Left forelimb (tissue), 1 donor: ENCODE measurements at regions not wholly inside any gene's neighbourhood (a gene's known extent, or its start where the extent isn't known, plus 50 kb on each side); places are given as distances from the start of the nearest gene placed in this dataset.

Experiments used
- DNase-seq: peaks from one replicate; pipeline ENCODE4 v3.0.0-alpha.2; 2018; ENCODE audit warnings: low spot score

DNA sequence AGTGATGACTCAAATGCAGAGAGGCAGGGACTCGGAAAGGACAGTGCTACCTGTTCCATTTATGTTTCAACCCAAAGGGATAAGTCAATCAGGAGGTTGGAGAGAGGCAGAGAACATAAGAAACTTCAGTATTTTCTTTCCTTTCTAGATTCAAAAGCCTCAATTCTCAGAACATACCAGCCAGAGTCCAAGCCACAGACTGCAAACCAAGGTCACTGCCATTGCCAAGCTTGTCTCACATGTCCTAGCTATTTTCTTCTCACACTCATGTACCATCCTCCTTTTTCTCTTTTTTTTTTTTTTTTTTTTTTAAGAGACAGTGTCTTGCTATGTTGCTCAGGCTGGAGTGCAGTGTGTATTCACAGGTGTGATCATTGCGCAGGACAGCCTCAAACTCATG lies 111.7 kb upstream of the AKIP1 start:
- DNase-seq = no peak

- no peak for DNase-seq
Measured at GRCh38 chr11:8800520-8801110, 110.4 kb upstream of the AKIP1 start.

DNA sequence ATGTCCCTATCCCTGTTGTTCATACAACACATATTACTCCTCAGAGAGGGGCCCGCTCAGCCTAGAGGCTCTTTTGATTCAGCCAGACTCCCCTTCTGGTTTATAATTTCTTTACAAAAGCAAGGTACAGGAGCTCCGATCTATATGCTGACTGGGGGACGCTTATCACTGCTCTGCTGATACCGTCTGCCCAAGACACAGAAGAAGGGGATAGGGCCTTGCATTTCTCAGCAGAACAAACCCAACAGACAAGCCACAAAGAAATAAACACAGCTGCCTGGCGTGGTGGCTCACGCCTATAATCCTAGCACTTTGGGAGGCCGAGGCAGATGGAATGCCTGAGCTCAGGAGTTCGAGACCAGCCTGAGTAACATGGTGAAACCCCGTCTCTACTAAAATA lies 109.9 kb upstream of the AKIP1 start:
- no peak for DNase-seq

GRCh38 chr11:8802251-8802650 lies 108.7 kb upstream of the AKIP1 start:
- no peak for DNase-seq

DNA sequence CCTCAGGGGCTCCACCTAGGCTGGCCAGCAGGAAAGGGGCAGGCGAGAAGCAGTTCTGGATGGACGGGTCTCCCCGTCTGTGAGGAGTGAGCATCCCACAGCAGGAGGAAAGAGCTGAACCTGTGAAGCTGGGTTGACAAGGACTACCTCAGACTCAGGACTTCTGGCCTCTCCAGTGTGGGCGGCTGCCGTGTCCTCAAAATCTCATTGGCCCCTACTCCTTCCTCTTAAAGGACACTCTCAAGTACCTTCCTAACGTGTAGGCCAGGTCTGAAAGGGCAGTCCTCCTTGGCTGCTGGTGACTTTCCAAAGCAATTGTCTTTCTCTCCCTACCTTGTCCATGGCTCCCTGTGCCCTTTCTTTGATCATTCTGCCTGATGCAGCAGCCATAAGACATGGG lies 107.0 kb upstream of the AKIP1 start:
- no peak for DNase-seq

GRCh38 chr11:8805296-8805695 lies 105.7 kb upstream of the AKIP1 start:
- DNase-seq = no peak

DNA sequence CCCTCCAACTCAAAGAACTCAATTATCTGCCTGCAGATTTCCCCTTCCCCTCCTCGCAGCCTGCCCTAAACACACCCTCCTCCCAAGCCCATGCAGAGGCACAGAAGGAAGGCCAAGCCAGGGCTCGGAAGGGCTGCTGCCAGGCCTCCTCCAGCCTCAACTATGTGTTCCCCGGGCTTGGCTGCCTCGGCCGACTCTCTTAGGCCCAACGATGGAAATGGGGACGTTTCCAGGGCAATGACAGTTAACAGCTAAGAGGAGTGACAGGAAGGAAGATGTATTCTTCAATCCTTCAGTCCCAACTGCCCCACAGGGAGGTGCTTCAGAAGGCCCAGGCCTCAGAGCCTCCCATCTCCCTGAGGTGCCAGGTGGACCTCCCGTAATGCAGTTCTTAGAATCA lies 104.0 kb upstream of the AKIP1 start:
- no peak for DNase-seq

DNA sequence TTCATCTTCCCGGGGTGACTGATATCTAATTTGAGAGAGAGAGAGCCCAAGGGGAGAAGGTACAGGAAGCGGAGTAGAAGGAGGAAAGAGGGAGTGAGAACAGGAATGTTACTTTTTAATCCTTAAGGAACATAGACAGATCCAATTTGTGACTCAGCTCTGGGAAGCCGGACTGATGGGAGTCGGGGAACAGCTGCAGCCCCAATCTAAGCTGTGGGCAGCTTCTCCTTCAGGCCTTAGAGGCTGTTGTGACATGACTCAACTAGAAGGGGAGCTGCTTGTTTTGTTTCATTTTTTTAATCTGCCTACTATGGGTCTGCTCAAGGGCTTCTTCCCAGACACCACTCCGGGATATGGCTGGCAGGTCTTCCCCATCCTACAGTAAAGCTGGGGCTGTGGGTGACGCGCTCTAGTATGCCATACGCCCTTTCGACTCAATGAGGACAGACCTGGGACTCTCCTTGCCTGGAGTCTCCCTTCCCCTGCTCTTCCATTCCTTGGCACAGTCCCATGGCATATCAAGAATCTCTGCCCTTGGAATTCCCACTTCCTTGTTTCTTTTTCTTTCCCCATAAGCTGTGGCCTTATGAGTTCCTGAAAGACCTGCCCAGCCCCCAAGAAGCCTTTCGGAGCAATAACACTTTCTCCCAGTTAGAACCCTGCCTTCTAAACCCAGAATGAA lies 103.3 kb upstream of the AKIP1 start:
- no peak for DNase-seq

- no peak for DNase-seq
Measured at GRCh38 chr11:8808226-8808585, 102.8 kb upstream of the AKIP1 start.

GRCh38 chr11:8809241-8809938 lies 101.6 kb upstream of the AKIP1 start:
- no peak for DNase-seq

- no peak for DNase-seq
Measured at GRCh38 chr11:8809939-8810539, 101.0 kb upstream of the AKIP1 start.

GRCh38 chr11:8810540-8811301 lies 100.3 kb upstream of the AKIP1 start:
- peak; percentile 88 for DNase-seq

- no peak for DNase-seq
Measured at GRCh38 chr11:8811571-8811970, 99.4 kb upstream of the AKIP1 start.

DNA sequence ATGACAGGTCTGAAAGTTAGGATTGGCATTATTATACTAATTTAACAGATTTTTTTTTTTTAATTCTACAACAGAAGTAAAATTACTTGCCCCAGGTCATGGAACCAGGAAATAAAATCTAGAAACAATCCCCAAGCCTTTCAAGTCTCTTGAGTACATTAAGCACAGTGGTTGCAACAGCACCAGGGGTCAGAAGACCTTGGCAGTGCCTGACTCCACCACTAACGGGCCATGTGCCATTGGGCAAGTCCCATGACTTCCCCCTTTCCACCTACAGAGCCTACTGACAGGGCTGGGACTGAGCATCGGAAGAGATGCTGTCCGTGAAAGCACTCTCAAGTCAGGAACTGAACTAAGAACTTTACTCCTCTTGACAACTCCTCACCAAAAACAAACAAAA lies 98.6 kb upstream of the AKIP1 start:
- DNase-seq = no peak

DNA sequence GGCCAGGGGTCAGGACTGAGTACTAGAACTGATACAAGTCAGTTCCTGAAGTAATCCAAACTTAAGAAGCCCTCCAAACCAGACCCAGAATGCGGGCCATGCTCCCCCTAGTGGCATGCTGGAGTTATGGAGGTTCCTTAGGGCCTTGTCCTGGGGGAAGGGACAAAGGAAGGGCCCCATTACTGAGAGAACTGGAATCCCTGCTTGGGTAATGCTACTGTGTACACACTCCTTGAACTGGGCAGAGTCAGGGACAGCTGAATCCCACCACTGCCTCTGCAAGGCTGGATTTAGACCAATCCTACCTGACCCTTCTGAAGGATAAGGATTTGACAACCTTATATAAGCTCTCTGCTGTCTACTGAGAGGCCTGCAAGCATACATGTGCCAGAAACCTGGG lies 97.3 kb upstream of the AKIP1 start:
- DNase-seq = peak; percentile 83

GRCh38 chr11:8814209-8814922 lies 96.6 kb upstream of the AKIP1 start:
- DNase-seq = no peak

GRCh38 chr11:8814923-8815240 lies 96.1 kb upstream of the AKIP1 start:
- no peak for DNase-seq

DNA sequence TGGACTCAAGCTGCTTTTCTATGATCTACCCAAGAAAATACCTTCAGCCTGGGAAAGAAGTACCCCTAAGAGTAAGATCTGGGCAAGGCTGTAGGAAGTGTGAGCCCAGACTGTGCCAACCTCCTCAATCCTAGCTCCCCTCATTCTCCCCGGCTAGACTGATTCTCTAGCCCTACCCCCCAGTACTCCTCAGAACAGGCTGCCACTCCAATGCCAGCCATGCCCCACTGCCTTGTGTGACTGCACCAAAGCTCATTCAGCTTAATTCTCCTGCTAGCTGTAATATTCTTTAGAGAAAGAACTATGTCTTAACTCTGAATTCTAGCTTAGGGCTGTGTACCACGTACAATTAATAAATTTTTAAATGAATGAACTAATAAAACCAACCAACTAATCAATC lies 92.6 kb upstream of the AKIP1 start:
- DNase-seq = no peak

DNA sequence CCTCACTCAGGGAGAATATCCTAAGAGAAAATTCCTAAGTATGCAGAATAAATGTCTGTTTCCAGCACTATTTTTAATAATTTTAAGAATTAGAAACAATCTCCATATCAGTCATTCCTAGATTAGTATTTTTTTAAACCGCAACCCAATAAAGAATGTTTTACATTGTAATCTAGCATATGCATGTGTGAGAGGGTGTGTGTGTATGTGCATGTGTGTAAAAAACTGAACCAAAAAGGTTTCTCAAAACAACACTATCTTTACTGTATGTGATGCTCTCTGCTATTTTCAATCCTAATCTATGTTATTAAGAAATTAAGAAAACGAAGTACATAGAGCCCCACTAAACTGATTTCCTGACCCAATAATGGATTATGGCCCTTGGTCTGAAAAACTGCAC lies 90.6 kb upstream of the AKIP1 start:
- DNase-seq = no peak

GRCh38 chr11:8822469-8822868 lies 88.5 kb upstream of the AKIP1 start:
- DNase-seq = no peak

- peak; percentile 3 for DNase-seq
Measured at GRCh38 chr11:8823174-8823742, 87.7 kb upstream of the AKIP1 start.
